ENCODE measurements at regions not wholly inside any gene's neighbourhood (a gene's known extent, or its start where the extent isn't known, plus 50 kb on each side); places are given as distances from the start of the nearest gene placed in this dataset.

DNA sequence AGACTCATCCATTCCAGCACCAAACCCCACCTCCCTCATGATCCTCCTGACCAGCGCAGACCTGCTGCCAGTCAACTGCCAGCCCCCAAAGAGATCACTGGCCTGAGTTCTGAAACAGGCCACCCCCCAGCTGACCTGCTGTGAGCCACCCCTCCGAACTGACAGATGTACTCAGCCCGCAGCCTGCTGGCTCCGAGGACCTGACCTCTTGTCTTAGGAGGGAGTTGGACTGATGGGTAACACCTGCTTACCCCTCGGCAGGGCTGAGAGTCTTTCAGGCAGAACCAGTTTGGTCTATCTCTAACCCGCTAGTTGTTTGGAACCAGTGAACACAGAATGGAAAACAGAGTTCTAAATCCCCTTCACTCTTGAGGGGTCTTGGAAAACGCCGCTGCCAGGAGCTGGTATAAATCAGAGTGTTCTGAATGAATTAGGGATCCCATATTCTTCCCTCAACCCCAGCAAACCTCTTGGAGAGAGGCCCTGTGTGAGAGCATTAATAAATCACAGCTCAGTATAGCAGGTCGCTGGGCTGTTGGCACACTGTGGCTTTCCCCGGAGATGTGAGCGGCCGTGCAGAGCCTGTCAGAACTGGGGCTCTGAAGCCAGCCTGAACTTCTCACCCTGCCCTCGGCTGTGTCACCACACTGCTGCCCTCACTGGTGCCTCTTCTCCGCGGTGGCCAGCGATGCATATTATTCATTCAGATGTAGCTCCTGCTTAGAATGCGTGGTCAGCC lies 165.1 kb upstream of the NCAM1 start:
- DNase-seq, result no peak

DNA sequence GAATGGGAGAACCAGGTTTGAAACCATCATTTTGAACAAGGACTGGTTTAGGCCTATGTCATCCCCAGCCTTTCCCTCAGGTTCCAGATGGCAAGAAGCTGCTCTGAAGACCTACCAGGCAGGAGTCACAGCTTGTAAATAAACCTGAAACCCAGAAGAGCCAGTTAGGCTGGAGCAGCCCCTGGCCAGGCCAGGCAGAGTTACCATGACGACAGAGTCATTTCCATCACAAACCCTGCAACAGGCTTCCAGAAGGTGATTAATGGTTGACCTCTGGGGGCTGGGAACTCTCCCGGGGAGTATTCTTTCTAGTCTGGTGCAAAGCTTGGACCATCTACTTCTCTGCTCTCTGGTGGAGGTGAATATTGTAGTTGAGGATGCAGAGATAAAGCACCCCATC lies 164.1 kb upstream of the NCAM1 start:
- DNase-seq, result no peak

DNA sequence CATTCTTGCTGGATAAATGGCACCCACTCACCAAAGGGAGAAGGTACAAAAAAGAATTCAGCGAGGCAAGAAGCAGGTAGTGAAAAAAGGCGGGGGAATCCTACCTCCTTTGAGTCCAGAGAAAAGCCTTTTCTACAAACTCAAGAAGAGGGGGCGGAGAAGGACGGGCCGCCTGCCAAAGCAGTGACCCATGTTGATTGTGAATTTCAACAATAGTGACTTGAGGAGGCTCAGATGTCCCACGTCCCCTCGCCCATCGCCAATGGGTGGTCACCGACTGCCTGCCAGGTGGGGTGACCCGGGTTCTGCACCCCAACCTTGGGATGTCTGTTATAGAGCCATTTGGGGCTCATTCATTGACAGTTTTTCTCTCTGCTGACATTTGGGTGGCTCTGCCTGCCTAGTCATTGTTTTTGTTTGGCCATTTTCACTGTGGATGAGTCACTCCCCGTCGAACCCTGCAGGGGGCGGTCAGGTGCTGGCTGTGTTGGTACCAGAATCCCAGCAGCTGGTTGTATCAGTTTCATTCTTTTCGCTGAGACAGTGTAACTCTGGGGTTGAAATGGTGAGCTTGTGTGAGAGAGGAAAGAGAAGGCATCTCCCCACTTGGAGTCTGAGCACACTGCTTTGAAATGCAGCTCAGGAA lies 163.4 kb upstream of the NCAM1 start:
- DNase-seq, result no peak

DNA sequence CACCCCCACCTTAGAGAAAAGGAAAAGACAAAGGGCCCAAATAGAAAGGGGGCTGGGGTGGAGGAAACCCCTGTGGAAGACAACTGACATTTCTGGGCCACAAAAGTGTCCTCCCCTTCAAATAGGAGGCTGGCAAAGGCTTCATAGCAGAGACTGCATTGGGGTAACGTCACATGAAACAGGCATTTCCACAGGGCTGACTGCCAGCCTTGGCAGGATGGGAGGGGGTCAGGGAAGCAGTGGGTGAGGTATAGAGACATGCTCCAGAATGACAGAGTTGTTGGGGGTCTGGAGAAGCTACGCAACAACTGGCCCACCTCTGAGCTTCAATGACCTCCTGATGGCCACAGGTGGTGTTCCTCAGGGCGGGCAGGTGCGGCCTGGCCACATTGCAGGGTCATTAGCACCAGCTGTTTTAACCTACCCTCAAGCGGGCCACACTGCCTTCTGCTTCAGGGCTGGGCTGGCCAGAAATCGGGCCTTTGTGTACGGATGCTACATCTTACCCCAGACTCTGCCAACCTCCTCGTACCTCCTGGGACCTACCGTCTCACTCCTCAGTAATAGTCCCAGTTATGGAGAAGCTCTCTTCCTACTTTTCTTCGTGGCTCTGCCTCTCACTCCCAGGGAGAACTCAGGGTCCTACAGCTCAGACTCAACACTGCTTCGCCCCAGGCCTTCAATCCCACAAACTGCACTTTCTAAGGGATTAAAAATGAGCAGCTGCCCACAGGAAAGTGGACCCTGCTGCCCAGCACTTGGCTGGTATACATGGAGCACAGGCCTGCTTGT lies 160.0 kb upstream of the NCAM1 start:
- DNase-seq, result no peak

DNA sequence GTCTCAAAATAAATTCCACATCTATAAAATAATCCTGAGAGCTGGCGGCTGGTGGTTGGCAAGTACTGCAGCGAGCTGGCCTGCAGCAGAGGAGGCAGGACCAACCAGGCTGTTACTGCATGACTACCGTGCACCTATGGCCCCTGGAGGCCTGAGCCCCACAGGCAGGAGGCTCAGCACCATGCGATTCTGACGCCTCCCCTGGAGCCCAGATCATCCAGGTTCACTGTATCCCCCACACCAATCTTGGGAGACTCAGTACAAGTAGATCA lies 159.5 kb upstream of the NCAM1 start:
- DNase-seq, result no peak

DNA sequence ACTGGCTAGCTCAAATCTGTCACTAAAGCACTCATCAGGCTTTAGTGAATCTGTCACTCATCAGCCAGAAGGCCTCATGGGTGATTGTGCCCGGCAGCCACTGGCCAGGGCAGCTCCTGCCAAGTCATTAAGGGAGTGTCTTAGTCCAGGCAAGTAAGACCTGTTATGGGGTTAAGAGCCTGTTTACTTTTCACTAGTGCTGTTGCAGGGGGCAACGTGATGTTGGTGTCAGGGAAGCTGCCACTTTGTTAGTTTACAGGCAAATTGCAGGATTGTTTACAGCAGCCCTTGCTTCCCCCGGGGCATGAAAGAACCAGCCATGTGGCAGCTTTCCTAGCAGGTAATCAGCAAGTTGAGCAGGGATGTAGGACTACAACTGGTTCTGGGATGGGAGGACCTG lies 155.6 kb upstream of the NCAM1 start:
- no peak for DNase-seq

DNA sequence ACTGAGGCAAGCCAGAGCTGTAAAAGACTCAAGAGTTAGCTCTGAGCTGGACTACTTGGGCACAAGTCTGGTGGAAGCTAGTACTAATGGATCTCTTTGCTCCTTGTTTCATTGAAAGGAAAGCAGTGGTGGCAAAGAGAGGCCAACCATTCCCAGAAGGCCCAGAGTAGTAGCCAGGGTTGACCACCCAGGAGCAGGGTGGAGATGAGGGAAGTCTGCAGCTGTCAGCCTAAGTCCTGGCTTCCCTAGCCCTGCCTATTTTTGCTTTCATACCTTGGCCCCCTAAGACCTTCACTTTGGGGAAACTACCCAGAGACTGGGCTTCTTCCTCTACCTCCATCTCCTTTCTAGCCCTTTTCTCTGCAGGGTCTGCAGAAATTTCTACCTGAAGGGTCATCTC lies 155.0 kb upstream of the NCAM1 start:
- no peak for DNase-seq

DNA sequence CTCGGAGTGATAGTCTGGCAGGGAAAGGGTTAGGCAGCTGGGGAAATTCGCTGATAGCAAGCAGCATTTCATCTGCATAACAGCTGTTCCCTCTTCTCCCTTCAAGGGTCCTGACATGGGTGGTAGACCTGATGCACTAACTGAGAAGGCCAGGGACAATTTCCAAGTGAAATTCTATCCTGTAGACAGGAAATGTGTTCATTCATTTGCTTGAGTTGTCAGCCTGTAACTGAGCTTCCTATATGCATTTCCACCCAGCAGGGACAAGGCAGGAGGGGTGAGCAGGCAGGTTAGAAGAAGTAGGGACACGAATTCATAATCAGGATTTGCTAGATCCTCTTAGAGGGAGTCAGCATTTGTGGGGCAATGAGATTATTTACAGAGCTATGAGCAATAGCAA lies 154.3 kb upstream of the NCAM1 start:
- DNase-seq, result no peak

DNA sequence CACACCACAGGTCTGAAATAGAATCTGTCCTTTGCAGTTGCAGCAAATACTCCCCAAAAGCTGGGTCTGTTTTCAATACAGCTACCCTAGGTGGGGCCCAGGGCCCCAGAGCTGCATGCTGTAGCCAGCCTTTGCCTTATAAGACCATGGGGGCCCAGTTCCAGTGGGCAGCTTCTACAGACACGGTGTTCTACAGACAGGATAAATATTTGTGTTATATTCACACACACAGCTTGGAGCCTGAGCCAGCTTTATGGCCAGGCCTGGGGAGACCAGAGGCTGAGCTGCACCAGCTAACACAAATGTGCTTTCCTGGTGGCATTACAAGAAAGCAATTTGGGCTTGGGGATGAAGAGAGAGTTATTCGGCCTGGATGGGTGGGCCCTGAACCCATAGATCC lies 151.8 kb upstream of the NCAM1 start:
- DNase-seq, result no peak

DNA sequence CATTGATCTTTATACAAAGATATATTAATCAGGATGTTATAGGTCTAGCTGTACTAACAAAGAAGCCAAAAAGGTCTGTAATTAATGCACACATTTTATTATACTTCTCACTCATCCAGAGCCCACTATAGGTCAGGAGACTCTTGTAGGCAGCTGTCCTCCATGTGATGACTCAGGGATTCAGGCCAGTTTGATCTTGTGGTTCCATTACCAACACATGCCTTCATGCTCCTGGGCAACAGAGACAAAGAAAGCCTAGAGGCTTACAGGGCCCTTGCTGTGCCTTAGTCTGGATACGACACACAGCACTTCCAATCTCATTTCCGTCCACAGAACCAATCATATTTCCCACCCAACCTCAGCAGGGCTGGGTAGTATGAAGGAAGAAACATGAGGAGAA lies 150.3 kb upstream of the NCAM1 start:
- no peak for DNase-seq

DNA sequence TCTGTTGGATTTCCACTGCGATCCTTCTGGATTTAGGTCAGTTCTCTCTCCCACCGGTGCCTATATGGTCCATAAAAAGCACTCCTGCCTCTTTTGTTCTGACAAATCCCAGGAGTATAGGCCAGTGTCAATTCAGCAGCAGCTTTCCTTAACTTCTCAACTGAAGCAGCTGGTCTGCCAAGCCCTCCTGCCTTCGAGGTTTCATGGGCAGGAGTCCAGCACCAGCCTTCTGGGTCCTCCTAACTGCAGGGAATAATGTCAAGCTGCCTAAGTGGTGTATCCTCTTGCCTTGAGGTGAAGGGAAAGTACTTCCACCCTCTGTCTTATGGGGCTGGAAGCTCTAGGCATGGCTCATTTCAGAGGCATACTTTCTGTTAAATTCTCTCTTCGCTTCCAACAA lies 149.4 kb upstream of the NCAM1 start:
- DNase-seq, result no peak

DNA sequence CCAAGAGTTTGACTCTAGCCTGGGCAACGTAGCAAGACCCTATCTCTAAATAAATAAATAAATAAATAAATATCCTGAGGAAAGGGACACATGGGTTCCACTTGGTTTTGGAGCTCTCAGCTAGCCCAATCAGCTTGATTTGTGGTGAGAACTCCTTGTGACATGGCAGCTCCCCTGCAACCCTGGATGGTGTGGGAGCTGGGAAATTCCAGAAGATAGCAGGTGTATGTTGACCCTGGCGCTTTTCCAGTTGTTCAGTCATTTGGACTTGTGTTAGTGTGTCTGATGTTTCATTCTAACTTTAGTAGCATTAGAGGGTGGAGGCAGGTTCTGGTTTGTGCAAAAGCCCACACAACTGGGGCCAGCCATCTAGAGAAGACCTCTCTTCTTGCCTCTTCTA lies 148.5 kb upstream of the NCAM1 start:
- no peak for DNase-seq

DNA sequence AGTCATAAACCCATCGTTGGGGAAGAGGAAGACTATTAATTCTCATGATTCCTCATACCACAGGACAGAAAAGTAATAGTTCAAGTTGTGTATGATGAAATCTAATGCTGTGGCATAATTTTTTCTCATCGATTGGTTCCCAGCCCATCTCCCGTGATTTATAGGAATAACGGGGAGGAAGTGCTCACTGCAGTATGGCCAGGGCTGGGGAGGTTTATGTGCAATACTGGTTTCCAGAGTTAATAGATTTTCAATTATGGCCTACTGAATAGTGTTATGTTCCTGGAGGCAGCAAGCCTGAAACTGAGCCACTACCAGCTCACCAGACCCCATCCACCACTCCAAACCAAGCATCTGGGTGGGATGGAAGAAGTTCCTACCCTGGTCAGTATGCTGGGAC lies 147.1 kb upstream of the NCAM1 start:
- no peak for DNase-seq

DNA sequence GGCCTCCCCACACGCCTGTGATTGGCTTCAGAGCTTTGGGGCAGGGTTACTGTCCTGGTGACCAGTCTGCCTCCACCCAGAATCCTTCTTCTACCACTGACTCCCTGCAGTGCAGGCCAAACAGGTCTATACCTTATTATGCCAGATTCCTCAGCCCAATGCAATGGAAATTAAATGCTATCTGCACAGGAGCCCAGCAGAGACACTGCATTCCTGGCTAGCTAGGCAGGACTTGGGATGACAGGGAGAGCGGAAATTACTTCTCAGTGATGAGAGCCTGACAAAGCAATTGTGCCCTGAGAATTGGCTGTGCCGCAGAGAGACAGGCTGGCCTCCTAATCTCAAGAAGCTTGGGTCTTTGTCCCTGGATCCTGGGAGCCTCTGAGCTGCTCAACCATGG lies 143.8 kb upstream of the NCAM1 start:
- DNase-seq, result no peak

DNA sequence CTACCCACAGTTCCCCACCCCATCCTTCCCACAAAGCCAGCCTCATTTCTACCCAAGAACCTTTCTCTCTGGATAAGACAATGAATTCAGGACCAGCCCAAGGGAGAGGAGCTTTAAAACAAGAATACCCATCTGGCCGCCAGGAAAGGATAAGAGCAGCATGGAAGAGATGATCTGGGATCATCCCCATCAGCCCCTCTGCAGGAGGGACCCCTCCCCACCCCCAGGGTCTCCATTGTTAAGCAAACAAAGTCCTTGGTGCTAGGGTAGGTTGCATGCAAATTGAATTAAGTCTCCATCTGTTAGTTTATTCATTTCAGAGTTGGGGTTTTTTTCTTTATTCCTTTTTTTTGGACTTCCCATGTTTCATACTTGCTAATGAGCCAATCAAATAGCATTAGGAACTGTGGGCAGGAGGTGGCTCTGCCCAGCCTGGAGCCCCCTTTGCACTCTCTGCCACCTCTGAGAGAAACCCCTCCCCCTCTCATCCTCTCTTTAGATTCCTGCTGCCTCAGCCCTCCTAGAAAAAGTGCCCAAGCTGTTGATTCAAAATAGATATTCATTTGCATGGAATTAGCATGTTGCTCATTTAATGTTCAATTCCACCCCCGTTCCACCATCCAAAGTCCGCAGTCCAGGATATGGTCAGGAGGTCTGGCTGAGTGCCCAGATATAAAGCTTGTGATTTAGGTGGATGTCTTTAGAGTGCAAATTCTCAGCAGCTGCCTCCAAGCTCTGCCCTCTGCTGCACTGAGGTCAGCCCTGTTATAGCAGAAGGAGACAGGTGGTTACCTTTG lies 138.5 kb upstream of the NCAM1 start:
- no peak for DNase-seq

DNA sequence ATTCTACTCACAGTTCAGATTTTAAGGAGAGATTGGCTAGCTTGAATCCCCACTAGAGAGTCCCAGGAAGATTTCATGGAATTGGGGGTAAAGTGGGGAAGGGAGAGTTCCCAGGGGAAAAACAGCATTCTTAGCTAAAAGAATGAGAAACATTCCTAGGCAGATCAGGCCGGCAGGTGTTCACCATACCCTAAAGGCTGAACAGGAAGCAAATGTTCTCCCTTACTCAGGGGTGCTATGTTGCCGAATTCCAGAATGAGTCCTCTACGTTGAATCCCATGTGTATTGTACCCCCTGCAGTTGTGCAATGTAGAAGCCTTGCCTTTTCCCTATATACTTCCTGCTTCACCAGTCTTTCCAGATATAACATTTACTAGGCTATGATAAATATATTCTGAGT lies 135.2 kb upstream of the NCAM1 start:
- DNase-seq, result no peak

DNA sequence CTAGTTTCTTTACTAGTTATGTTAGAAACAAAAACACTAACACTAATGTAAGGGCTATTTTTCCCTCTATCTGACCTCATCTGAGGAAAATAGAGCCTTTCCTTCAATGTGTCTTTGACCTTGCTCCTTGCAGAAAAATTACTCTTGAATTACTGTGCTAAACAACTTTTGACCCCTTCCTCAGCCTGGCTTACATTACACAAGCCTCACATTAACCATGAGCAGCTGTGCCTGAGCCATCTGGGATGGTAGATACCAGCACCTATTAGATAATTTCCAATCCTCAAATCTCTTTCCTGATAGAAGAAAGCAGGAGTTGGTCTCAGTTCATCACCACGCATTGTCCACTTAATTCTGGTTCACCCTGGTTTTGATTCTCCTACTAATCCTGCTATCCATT lies 134.4 kb upstream of the NCAM1 start:
- no peak for DNase-seq

DNA sequence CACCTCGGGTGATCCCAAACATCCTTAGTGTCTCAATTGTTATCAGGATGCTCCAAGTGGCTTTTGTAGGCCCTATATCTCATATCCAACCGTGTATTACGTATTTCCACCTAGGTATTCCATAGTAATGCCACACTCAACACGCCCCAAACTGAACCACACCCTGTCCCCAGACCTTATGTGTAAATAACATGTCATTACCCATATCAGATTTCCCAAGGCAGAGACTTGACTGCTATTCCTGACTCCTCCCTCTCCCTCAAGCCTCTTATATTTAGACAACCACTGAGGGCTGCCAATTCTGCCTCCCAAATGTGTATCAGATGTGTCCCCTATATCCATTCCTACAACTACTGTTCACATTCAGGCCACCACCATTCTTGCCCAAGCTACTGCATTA lies 132.8 kb upstream of the NCAM1 start:
- no peak for DNase-seq

DNA sequence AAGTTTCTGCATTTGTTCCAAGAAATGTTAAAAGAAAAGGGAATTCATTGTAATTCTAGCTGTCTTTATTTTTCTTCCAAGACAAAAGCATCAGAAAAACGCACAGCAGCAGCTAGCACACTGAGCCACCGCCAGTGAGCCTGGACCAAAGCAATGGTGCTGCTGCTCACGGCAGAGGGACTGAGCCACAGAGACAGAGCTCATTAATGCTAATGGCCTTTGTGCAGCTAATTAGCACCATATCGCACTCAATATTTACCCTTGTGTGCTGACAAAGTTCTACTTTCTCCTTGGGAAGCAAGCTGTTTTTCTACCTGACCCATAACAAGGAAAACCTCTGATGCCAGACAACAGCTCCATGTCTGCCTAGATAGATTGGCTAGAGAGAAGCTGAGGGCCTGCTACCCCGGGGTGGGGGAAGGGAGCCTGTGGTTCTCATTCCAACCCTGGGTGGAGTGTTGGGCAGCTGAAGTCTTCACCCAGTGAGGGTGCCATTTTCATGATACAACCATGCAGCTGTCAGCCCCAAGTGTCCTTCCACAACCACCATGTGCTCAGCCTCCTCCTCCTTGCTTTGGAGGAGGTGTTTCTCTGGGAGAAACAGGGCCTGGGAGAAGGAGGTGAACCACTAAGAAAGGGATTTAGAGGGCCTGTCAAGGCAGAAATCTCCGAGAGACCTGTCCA lies 131.1 kb upstream of the NCAM1 start:
- DNase-seq, result no peak

DNA sequence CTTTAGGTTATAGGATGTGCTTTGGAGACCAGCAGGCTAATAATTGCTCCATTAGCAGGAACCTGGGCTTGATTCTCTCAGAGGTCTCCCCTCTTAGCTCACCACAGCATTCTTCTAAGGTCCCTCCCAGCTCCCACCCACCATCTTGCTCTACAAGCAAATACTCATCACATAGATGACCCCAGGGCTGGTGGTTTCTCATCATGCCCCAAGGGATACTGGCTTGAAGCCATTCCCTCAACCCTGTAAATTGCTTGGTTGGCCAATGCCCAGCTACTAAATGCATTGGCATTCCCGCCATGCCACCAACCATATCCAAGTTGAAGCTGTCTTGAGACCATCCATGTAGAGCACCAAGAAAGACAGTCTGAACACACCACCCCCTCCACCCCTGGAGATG lies 130.2 kb upstream of the NCAM1 start:
- DNase-seq, result no peak

DNA sequence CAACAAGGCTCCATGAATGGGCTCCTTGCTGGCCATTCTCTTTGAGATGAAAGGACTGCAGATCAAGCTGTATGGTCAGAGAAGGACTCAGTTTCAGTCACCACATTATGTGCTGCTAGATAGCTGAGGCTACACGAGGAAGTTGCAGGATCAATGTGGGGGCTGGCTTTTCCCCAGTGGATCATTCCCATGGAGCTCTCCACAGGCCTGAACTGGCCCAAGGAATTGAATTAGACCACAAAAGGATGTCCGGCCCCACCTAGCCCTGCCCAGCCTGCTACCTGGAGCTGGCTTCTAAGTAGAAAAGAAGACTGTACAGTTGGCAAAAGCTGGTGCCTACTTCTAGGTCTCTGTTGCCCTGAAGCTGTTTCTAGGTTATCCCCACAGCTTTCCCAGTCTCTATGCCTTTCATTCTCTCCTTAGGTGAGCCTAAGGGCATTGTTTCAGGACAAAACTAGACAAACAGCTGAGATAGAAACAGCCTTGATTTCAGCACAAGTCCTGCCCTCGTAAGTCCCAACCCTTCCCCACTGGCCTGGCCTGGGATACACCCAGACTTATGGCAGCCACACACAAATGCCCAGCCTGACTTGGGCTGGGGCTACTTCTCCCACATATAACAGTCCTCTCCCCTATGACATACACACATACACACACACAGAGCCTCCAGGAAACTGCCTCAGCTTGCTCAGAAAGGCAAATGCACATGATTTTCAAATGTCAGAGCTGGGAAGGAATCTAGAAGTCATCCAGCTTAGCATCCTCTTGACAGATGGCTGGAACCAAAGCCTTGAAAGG lies 129.1 kb upstream of the NCAM1 start:
- DNase-seq, result no peak

DNA sequence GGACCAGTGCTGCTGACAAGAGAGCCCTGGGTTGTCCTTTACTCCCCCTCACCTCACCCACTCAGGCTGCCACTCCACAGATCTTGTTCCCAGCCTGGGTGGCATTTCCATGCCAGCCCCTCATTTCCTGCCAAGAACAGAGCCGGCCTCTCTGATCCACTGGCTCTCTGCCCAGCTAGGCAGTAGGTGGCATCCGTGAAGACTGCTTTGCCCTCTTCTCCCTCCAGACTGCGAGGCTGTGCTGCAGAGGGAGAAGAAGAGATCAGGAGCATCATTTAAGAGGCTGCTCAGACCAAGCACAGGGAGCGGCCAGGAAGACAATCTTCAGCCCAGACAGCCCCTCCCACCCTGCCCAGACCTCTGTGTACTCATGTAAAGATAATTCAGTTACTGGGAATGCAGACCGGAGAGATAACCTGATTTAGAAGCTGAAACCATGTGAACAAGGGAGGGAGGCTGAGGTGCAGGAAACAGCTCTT lies 126.9 kb upstream of the NCAM1 start:
- no peak for DNase-seq

Data from activated CD4-positive, CD25-positive, alpha-beta regulatory T cell (primary cell).